T-cell (primary cell): ENCODE measurements at regions not wholly inside any gene's neighbourhood (a gene's known extent, or its start where the extent isn't known, plus 50 kb on each side); places are given as distances from the start of the nearest gene placed in this dataset.

Experiments used
- ATAC-seq, 4 experiments: fragments of 200-7000 bp in 3 of 4; fragments of 150-1000 bp in 1 of 4; cut with Tn5 transposase; replicated peaks in 1 of 4; 1 replicate in 3 of 4; 2 replicates in 1 of 4; pipeline ENCODE4 v1.10.0; 2021; ENCODE audit warnings: moderate library complexity in 3 of 4, mild to moderate bottlenecking in 2 of 4, moderate number of reproducible peaks in 1 of 4
- CTCF ChIA-PET, 2 donors: fragments of 300-600 bp; sonication (Branson Sonifier 250); formaldehyde crosslinking; loops; one replicate each; lab custom pipeline; 2022; ENCODE audit warnings: antibody characterized with exemption in 2 of 2; lab: Charles Lee
- POLR2A ChIA-PET, 2 donors: fragments of 300-600 bp; sonication (Branson Sonifier 250); formaldehyde crosslinking; loops; one replicate each; lab custom pipeline; 2022; ENCODE audit warnings: antibody characterized with exemption in 2 of 2; lab: Charles Lee
- DNase-seq, 35 experiments: peaks; one replicate each; pipeline versions ENCODE4 v3.0.0 to v3.0.0-alpha.2; 2013 to 2023
- H3K27ac ChIP-seq: one replicate; pipeline ENCODE4 v1.5.1; 2013; ENCODE audit warnings: low read length
- H3K27me3 ChIP-seq, 2 experiments: replicated peaks in 1 of 2; 1 replicate in 1 of 2; 2 replicates in 1 of 2; pipeline versions ENCODE4 v1.6.1 to v1.7.0; 2013; ENCODE audit warnings: low read length in 1 of 2, mixed read lengths in 1 of 2; ENCODE audit not compliant: control insufficient read depth in 2 of 2, insufficient read depth in 2 of 2; ENCODE audit errors: extremely low read depth in 1 of 2
- H3K36me3 ChIP-seq, 2 donors: 1 replicate in 1 of 2; 2 replicates in 1 of 2; pipeline versions ENCODE4 v1.6.1 to v1.7.0; 2013; ENCODE audit warnings: low read length in 1 of 2; ENCODE audit not compliant: control insufficient read depth in 2 of 2, insufficient read depth in 1 of 2; ENCODE audit errors: extremely low read depth in 1 of 2
- H3K4me1 ChIP-seq, 2 experiments: 1 replicate in 1 of 2; 2 replicates in 1 of 2; pipeline versions ENCODE4 v1.6.1 to v1.7.0; 2013; ENCODE audit warnings: low read length in 2 of 2, mixed read lengths in 1 of 2; ENCODE audit not compliant: insufficient read depth in 2 of 2, control insufficient read depth in 1 of 2; ENCODE audit errors: extremely low read depth in 1 of 2
- H3K4me3 ChIP-seq, 2 donors: 1 replicate in 1 of 2; 2 replicates in 1 of 2; pipeline versions ENCODE4 v1.5.1 to v1.7.0; 2013; ENCODE audit warnings: mild to moderate bottlenecking in 2 of 2, low read length in 1 of 2, moderate library complexity in 1 of 2; ENCODE audit not compliant: control insufficient read depth in 1 of 2; ENCODE audit errors: extremely low read depth in 1 of 2
- H3K9me3 ChIP-seq: 2 replicates; pipeline ENCODE4 v1.7.0; 2013
- H3K27ac Mint-ChIP-seq, 2 donors: one replicate each; pipeline ENCODE4 v1.8.0; 2020 to 2021; ENCODE audit warnings: mild to moderate bottlenecking in 2 of 2, mixed read lengths in 2 of 2
- H3K27me3 Mint-ChIP-seq, 2 donors: one replicate each; pipeline ENCODE4 v1.8.0; 2021 to 2022; ENCODE audit warnings: mixed read lengths in 2 of 2
- H3K36me3 Mint-ChIP-seq: one replicate; pipeline ENCODE4 v1.8.0; 2021; ENCODE audit warnings: mixed read lengths
- H3K4me1 Mint-ChIP-seq, 3 donors: one replicate each; pipeline ENCODE4 v1.8.0; 2020 to 2022; ENCODE audit warnings: mixed read lengths in 3 of 3, mild to moderate bottlenecking in 1 of 3
- H3K4me3 Mint-ChIP-seq, 3 donors: one replicate each; pipeline ENCODE4 v1.8.0; 2020 to 2022; ENCODE audit warnings: mild to moderate bottlenecking in 3 of 3, mixed read lengths in 3 of 3, moderate library complexity in 3 of 3
- H3K9me3 Mint-ChIP-seq, 3 donors: one replicate each; pipeline ENCODE4 v1.8.0; 2020 to 2022; ENCODE audit warnings: mixed read lengths in 3 of 3
- WGBS: methylation state at CpG from one replicate; pipeline ENCODE4 v1.1.5; 2013; ENCODE audit warnings: missing lambda C conversion rate; ENCODE audit not compliant: insufficient coverage; 5-methylcytosine and 5-hydroxymethylcytosine counted together

- ChIA-PET POLR2A (no interaction called here), CTCF (no interaction called here)
- Histone ChIP-seq H3K27ac (no peak overlapping the region), H3K9me3 (no peaks in the 10 kb centered on the region), H3K4me3 (no peak overlapping the region), H3K4me1 (no peaks in the 10 kb centered on the region), H3K36me3 (no peaks in the 10 kb centered on the region), H3K27me3 (no peaks in the 10 kb centered on the region)
- ATAC-seq (no peak), DNase-seq (no peak)
- Mint-ChIP-seq H3K36me3 (no peaks in the 10 kb centered on the region), H3K4me3 (no peak overlapping the region), H3K27ac (no peak overlapping the region), H3K9me3 (peaks cover 2 to 10% (median 3%) of the 10 kb centered on the region in 3 donors), H3K27me3 (no peaks in the 10 kb centered on the region), H3K4me1 (no peaks in the 10 kb centered on the region)
- WGBS: 60% methylated on average over 1 of the region's 3 CpGs
Observed at GRCh38 chr14:86491743-86492142, 961.8 kb downstream of the FLRT2 start.

- Histone ChIP-seq H3K27ac (no peak overlapping the region), H3K4me1 (no peaks in the 10 kb centered on the region), H3K4me3 (no peak overlapping the region), H3K9me3 (no peaks in the 10 kb centered on the region), H3K27me3 (no peaks in the 10 kb centered on the region), H3K36me3 (no peaks in the 10 kb centered on the region)
- CTCF ChIA-PET: no interaction called here
- Mint-ChIP-seq H3K27ac (no peak overlapping the region), H3K36me3 (no peaks in the 10 kb centered on the region), H3K4me1 (no peaks in the 10 kb centered on the region), H3K27me3 (no peaks in the 10 kb centered on the region), H3K4me3 (no peak overlapping the region), H3K9me3 (peaks cover 0 to 12% (median 3%) of the 10 kb centered on the region in 3 donors)
- ATAC-seq (no peak), DNase-seq (no peak)
- POLR2A ChIA-PET: no interaction called here
Observed at GRCh38 chr14:86481104-86481503, 951.2 kb downstream of the FLRT2 start.

- WGBS: 90% methylated on average over 3 of the region's 5 CpGs
- H3K4me3 Mint-ChIP-seq: no peak overlapping the region
- Histone ChIP-seq H3K4me1 (no peaks in the 10 kb centered on the region), H3K36me3 (no peaks in the 10 kb centered on the region), H3K27me3 (no peaks in the 10 kb centered on the region), H3K27ac (no peak overlapping the region), H3K9me3 (no peaks in the 10 kb centered on the region), H3K4me3 (no peak overlapping the region)
- H3K9me3 Mint-ChIP-seq: peaks cover 0 to 10% (median 0%) of the 10 kb centered on the region in 3 donors
- H3K27me3 Mint-ChIP-seq: no peaks in the 10 kb centered on the region
- DNase-seq (no peak), ATAC-seq (no peak)
- H3K36me3 Mint-ChIP-seq: no peaks in the 10 kb centered on the region
- CTCF ChIA-PET: no interaction called here
- no peak overlapping the region for H3K27ac Mint-ChIP-seq
- POLR2A ChIA-PET: no interaction called here
- no peaks in the 10 kb centered on the region for H3K4me1 Mint-ChIP-seq
Observed at GRCh38 chr14:86464341-86464740, 934.4 kb downstream of the FLRT2 start.

- ChIA-PET CTCF (interaction anchor here in 1 of 2 donors (1.3 kb wide), 1 partner anchor 191 kb away, joined by 5 read pairs; no protein-coding TSS in a partner anchor), POLR2A (interaction anchor here in 1 of 2 donors (0.7 kb wide), 1 partner anchor 75 kb away, joined by 3 read pairs; no protein-coding TSS in a partner anchor)
- Histone ChIP-seq H3K4me3 (no peak overlapping the region), H3K36me3 (no peaks in the 10 kb centered on the region), H3K4me1 (no peaks in the 10 kb centered on the region), H3K27ac (no peak overlapping the region), H3K9me3 (no peaks in the 10 kb centered on the region), H3K27me3 (no peaks in the 10 kb centered on the region)
- Mint-ChIP-seq H3K27me3 (no peaks in the 10 kb centered on the region), H3K4me1 (no peaks in the 10 kb centered on the region), H3K27ac (no peak overlapping the region), H3K4me3 (no peak overlapping the region), H3K36me3 (no peaks in the 10 kb centered on the region), H3K9me3 (peaks cover 0 to 6% (median 0%) of the 10 kb centered on the region in 3 donors)
- DNase-seq: no peak
- no CpG with 5 or more reads among the region's 1 CpG for WGBS
- ATAC-seq: no peak
Observed at GRCh38 chr14:86462193-86462753, 932.3 kb downstream of the FLRT2 start.

GRCh38 chr14:86457481-86458135 lies 927.7 kb downstream of the FLRT2 start:
- ATAC-seq (no peak), DNase-seq (no peak)
- no peaks in the 10 kb centered on the region for H3K36me3 Mint-ChIP-seq
- no peaks in the 10 kb centered on the region for H3K27me3 Mint-ChIP-seq
- no peaks in the 10 kb centered on the region for H3K4me1 ChIP-seq
- H3K9me3 Mint-ChIP-seq: peaks cover 0 to 8% (median 3%) of the 10 kb centered on the region in 3 donors
- H3K4me3 ChIP-seq: no peak overlapping the region
- H3K9me3 ChIP-seq: no peaks in the 10 kb centered on the region
- no peaks in the 10 kb centered on the region for H3K4me1 Mint-ChIP-seq
- whole genome bisulfite sequencing: no CpG with 5 or more reads among the region's 2 CpGs
- no peak overlapping the region for H3K4me3 Mint-ChIP-seq
- ChIA-PET CTCF (no interaction called here), POLR2A (no interaction called here)
- H3K27me3 ChIP-seq: no peaks in the 10 kb centered on the region
- no peaks in the 10 kb centered on the region for H3K36me3 ChIP-seq
- H3K27ac Mint-ChIP-seq: no peak overlapping the region
- no peak overlapping the region for H3K27ac ChIP-seq

- no peaks in the 10 kb centered on the region for H3K36me3 Mint-ChIP-seq
Observed at GRCh38 chr14:86450085-86450484, 920.1 kb downstream of the FLRT2 start.

More at GRCh38 chr14:86450085-86450484, 920.1 kb downstream of the FLRT2 start:
- no peaks in the 10 kb centered on the region for H3K36me3 ChIP-seq
- no peaks in the 10 kb centered on the region for H3K9me3 ChIP-seq
- no peaks in the 10 kb centered on the region for H3K4me1 Mint-ChIP-seq
- CTCF ChIA-PET: no interaction called here
- POLR2A ChIA-PET: no interaction called here
- DNase-seq: no peak
- no peak overlapping the region for H3K27ac Mint-ChIP-seq
- WGBS: 67% methylated on average over 1 of the region's 1 CpG
- H3K27ac ChIP-seq: no peak overlapping the region
- H3K9me3 Mint-ChIP-seq: no peaks in the 10 kb centered on the region
- H3K27me3 ChIP-seq: no peaks in the 10 kb centered on the region
- H3K4me3 ChIP-seq: no peak overlapping the region
- H3K4me1 ChIP-seq: no peaks in the 10 kb centered on the region
- no peaks in the 10 kb centered on the region for H3K27me3 Mint-ChIP-seq
- no peak overlapping the region for H3K4me3 Mint-ChIP-seq
- no peak for ATAC-seq
